ENCODE measurements at regions not wholly inside any gene's neighbourhood (a gene's known extent, or its start where the extent isn't known, plus 50 kb on each side); places are given as distances from the start of the nearest gene placed in this dataset.

GRCh38 chr20:11826334-11826733 lies 91.4 kb upstream of the BTBD3 start:
- DNase-seq (ENCODE audit: low spot score): no peak

DNA sequence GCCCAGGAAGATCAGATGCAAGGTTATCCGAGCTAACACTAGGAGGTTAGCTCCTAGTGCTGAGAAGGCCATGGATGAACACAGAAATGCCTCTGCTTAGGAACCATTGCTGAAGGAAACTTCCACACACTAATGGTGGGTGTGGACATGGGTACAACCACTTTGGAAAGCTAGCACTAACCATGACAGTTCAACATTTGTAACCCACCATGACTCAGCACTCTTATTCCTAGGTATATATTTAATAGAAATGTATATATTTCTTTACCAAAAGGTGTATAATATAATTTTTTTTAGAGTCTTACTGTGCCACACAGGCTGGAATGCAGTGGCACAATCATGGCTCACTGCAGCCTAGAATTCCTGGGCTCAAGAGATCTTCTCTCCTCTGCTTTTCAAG lies 85.3 kb upstream of the BTBD3 start:
- no peak for DNase-seq (ENCODE audit: low spot score)

DNA sequence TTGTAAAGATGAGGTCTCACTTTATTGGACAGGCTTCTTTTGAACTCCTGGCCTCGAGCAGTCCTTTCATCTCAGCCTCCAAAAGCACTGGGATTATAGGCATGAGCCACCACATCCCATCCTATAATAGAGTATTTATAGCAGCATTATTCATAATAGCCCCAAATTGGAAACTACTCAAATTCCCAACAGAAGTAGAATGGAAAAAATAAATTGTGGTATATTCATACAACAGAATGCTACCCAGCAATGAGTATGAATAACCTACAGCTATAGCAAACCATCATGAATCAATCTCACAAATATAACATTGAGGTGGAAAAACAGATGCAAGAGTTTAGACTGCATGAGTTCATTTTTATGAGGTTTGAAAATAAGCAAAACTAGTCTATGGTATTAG lies 84.8 kb upstream of the BTBD3 start:
- no peak for DNase-seq (ENCODE audit: low spot score)

DNA sequence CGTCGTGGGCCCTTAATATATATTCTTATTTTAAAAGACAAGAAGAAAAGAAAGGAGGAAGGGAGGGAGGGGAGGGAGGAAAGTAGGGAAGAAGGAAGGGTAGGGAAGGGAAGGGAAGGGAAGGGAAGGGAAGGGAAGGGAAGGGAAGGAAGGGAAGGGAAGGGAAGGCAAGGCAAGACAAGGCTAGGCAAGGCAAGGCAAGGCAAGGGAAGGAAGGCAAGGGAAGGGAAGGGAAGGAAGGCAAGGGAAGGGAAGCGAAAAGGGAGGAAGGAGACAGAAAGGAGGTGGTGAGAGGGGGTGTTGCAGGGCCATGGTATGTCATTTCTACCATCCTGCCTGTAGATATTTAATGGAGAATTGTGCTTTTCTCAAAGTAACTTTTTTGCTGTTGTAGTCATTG lies 83.9 kb upstream of the BTBD3 start:
- DNase-seq (ENCODE audit: low spot score): no peak

GRCh38 chr20:11838076-11838636 lies 79.5 kb upstream of the BTBD3 start:
- no peak for DNase-seq (ENCODE audit: low spot score)

DNA sequence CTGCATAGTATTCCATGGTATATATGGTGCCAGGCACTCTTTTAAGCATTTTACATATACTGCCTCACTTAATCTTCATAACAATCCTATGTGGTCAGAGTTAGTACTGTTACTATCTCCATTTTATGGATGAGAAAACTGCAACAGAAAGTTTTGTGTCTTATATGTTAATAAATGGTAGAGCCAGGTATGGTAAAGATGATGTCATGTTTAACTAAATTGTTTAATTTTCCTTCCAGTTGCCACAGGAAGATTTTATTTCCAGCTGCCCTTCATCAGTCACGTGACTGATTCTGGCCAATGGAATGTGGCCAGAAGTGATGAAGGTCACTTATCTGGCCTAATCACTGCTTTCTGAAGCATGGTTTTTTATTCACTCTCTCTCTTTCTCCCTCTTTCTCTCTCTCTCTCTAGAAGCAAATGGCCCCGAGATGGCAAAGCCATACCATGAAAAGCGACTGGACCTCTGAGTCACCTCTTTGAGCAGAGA lies 75.7 kb upstream of the BTBD3 start:
- DNase-seq (ENCODE audit: low spot score): no peak

GRCh38 chr20:11843289-11843688 lies 74.4 kb upstream of the BTBD3 start:
- DNase-seq (ENCODE audit: low spot score): no peak

GRCh38 chr20:11844691-11845090 lies 73.0 kb upstream of the BTBD3 start:
- no peak for DNase-seq (ENCODE audit: low spot score)

GRCh38 chr20:11845340-11845739 lies 72.4 kb upstream of the BTBD3 start:
- DNase-seq (ENCODE audit: low spot score): no peak

- DNase-seq (ENCODE audit: low spot score): no peak
Measured at GRCh38 chr20:11846131-11846530, 71.6 kb upstream of the BTBD3 start.

- DNase-seq (ENCODE audit: low spot score): no peak
Measured at GRCh38 chr20:11847827-11848226, 69.9 kb upstream of the BTBD3 start.

DNA sequence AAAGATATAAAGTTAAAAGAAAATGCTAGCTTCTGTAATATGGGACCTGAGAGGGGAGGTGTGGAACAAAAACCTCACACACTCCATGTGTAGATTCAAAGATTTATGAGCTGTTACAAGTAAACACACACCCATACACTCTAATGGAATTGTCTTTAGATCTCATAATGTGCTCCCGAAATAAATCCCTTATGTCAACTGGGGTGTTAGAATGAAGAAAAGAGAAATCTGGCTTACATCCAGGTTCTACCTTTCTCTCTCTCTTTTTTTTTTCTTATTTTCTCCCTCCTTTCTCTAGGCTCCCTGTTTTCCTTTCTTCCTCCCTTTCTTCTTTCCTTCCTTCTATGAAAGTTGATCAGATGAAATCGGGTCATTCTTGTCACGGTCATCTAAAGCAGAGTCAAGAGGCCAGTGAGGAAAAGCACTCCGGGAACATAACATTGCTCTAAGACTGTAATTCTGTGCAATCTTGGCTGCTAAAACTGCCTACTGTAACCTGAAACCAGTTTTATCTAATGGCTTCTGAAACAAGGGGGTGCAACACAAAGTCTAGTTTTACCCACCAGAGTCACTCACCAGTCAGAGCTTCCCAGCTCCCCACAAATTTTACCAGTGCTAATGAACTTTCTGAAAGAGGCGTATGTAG lies 68.3 kb upstream of the BTBD3 start:
- no peak for DNase-seq (ENCODE audit: low spot score)

GRCh38 chr20:11849976-11850670 lies 67.6 kb upstream of the BTBD3 start:
- no peak for DNase-seq (ENCODE audit: low spot score)

DNA sequence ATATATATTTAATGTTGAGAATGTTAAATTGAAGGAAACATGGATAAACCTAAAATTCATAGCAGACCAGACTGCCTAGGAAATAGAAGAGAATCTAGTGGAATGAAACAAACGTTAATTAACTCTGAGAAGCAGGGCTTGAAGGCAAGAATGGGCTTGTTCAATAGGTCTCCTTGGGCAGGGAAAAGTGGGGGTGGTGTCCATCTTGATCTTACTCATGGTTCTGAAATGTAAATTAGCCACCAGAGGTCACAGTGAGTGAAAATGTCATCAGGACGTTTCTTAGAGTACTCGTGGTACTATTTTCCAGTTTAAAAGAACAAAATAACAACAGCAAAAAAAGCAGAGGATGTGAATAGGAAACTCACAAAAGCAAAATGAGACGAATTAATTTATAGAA lies 66.8 kb upstream of the BTBD3 start:
- no peak for DNase-seq (ENCODE audit: low spot score)

DNA sequence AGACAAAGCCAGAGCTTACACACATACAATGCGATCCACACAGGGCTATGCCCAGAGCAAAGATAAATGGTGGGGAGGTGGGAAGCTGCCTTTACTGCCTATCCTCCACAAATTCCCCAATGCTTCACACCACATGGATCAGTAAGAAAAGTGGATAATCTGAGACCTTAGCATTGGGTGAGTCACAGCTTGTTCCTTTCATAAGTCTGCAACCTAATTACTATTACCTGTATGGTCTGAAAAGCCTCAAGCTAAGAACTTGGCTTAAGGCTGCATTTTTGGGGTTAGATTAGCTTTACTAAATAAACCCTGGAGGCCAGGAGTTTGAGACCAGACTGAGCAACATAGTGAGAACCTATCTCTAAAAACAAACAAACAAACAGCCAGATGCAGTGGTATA lies 66.0 kb upstream of the BTBD3 start:
- no peak for DNase-seq (ENCODE audit: low spot score)

GRCh38 chr20:11852189-11852588 lies 65.5 kb upstream of the BTBD3 start:
- DNase-seq (ENCODE audit: low spot score): no peak

- DNase-seq (ENCODE audit: low spot score): no peak
Measured at GRCh38 chr20:11852811-11853210, 64.9 kb upstream of the BTBD3 start.

- DNase-seq (ENCODE audit: low spot score): no peak
Measured at GRCh38 chr20:11853359-11853758, 64.3 kb upstream of the BTBD3 start.

DNA sequence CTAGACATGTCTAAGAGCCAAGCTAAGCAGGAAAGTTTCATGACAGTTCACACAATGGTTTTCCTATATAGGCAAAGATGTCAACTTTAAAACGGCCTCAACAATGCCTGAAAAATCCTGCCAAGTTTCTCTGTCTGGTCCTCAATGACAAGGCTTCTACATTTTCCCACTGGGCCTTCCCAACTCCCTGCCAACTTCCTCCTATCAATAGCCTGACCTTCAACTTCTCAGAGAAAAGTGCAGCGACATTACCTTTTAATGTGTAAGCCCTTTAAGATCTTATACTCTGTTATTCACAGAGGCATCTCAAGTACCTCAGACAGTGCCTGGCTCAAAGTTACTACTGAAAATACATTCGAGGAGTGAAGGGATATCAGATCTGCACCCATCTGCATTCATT lies 56.2 kb upstream of the BTBD3 start:
- no peak for DNase-seq (ENCODE audit: low spot score)

DNA sequence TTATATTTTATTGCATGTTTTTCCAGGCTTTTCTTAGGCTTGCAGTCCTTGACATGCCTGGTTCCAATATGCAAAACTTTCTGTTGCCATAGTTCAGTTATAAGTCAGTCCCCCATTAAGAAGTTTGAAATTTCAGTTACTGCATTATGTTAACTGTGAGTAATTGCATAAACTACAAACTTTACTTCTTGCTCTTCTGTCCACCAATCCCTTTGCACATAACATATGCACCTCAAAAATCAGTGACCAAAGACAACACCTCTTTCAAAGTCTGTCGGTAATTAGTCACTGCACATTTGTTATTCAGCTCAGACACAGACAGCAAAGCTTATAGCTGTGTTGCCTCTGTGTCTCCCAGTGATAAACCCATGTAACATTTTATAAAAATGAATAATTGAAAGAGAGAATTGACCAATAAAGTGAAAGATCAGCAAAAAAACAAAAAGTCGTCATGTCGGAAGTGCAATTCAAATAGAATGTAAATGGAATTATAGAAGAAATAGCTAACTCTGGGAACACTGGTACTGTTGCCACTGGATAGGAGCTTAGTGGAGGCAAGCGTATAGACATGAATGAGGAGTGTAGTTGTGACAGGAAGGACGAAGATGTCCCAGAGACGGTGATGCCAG lies 50.3 kb upstream of the BTBD3 start:
- DNase-seq (ENCODE audit: low spot score): no peak
